ENCODE measurements at regions not wholly inside any gene's neighbourhood (a gene's known extent, or its start where the extent isn't known, plus 50 kb on each side); places are given as distances from the start of the nearest gene placed in this dataset.

GRCh38 chr10:107901076-107901475 is 736.6 kb upstream of the SORCS1 start:
- Mint-ChIP-seq H3K4me1 (ENCODE audit: unreplicated experiment) (peaks cover 31% of the 10 kb centered on the region), H3K27ac (ENCODE audit: unreplicated experiment) (no peak overlapping the region), H3K36me3 (ENCODE audit: low read depth, unreplicated experiment) (no peaks in the 10 kb centered on the region), H3K27me3 (ENCODE audit: unreplicated experiment) (no peaks in the 10 kb centered on the region), H3K4me3 (ENCODE audit: unreplicated experiment) (no peak overlapping the region), H3K9me3 (ENCODE audit: unreplicated experiment) (no peaks in the 10 kb centered on the region)
- no peak for DNase-seq (ENCODE audit: low spot score)
- TF ChIP-seq, protein P1, sequence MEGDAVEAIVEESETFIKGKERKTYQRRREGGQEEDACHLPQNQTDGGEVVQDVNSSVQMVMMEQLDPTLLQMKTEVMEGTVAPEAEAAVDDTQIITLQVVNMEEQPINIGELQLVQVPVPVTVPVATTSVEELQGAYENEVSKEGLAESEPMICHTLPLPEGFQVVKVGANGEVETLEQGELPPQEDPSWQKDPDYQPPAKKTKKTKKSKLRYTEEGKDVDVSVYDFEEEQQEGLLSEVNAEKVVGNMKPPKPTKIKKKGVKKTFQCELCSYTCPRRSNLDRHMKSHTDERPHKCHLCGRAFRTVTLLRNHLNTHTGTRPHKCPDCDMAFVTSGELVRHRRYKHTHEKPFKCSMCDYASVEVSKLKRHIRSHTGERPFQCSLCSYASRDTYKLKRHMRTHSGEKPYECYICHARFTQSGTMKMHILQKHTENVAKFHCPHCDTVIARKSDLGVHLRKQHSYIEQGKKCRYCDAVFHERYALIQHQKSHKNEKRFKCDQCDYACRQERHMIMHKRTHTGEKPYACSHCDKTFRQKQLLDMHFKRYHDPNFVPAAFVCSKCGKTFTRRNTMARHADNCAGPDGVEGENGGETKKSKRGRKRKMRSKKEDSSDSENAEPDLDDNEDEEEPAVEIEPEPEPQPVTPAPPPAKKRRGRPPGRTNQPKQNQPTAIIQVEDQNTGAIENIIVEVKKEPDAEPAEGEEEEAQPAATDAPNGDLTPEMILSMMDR (IDR thresholded peaks at IDR 0.05; ENCODE audit: unreplicated experiment): no peak

- no peaks in the 10 kb centered on the region for H3K36me3 Mint-ChIP-seq (ENCODE audit: low read depth, unreplicated experiment)
- peak overlapping the region; percentile 90 for H3K27ac Mint-ChIP-seq (ENCODE audit: unreplicated experiment)
- H3K4me1 Mint-ChIP-seq (ENCODE audit: unreplicated experiment): peaks cover 30% of the 10 kb centered on the region
- H3K27me3 Mint-ChIP-seq (ENCODE audit: unreplicated experiment): no peaks in the 10 kb centered on the region
- H3K9me3 Mint-ChIP-seq (ENCODE audit: unreplicated experiment): no peaks in the 10 kb centered on the region
- no peak for DNase-seq (ENCODE audit: low spot score)
- TF ChIP-seq, protein P1 (IDR thresholded peaks at IDR 0.05; ENCODE audit: unreplicated experiment): no peak
- H3K4me3 Mint-ChIP-seq (ENCODE audit: unreplicated experiment): no peak overlapping the region
Measured at GRCh38 chr10:107900131-107900530, 735.6 kb upstream of the SORCS1 start.

- no peaks in the 10 kb centered on the region for H3K9me3 Mint-ChIP-seq (ENCODE audit: unreplicated experiment)
- no peaks in the 10 kb centered on the region for H3K27me3 Mint-ChIP-seq (ENCODE audit: unreplicated experiment)
- H3K27ac Mint-ChIP-seq (ENCODE audit: unreplicated experiment): peak overlapping the region; percentile 90
Measured at GRCh38 chr10:107899502-107900062, 735.1 kb upstream of the SORCS1 start.

DNA sequence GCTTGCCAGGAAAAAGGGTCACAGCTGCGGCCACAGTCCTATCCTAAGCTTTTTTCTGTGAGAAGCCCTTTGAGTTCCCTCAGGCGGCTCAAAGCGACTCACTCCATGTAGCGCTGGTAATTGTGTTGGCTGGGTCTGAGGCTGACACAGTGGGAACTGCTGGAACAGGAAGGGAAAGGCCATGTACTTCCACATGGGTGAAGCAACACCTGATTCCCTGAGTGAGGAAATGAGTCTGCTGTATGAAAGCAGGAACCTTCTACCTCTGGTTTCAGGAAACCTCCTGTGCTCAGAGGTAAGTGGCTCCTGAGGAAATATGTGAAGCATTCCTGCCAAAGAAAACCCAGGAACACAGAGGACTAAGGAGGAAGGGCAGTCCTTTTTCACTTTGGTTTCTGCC is 734.6 kb upstream of the SORCS1 start:
- TF ChIP-seq, protein P1 (IDR thresholded peaks at IDR 0.05; ENCODE audit: unreplicated experiment): no peak
- H3K27me3 Mint-ChIP-seq (ENCODE audit: unreplicated experiment): no peaks in the 10 kb centered on the region
- H3K4me3 Mint-ChIP-seq (ENCODE audit: unreplicated experiment): no peak overlapping the region
- H3K27ac Mint-ChIP-seq (ENCODE audit: unreplicated experiment): peak overlapping the region; percentile 89
- peaks cover 36% of the 10 kb centered on the region for H3K4me1 Mint-ChIP-seq (ENCODE audit: unreplicated experiment)
- DNase-seq (ENCODE audit: low spot score): peak; percentile 34
- H3K9me3 Mint-ChIP-seq (ENCODE audit: unreplicated experiment): no peaks in the 10 kb centered on the region
- no peaks in the 10 kb centered on the region for H3K36me3 Mint-ChIP-seq (ENCODE audit: low read depth, unreplicated experiment)

More at GRCh38 chr10:107899502-107900062, 735.1 kb upstream of the SORCS1 start:
- Mint-ChIP-seq H3K4me1 (ENCODE audit: unreplicated experiment) (peaks cover 32% of the 10 kb centered on the region), H3K36me3 (ENCODE audit: low read depth, unreplicated experiment) (no peaks in the 10 kb centered on the region), H3K4me3 (ENCODE audit: unreplicated experiment) (no peak overlapping the region)
- no peak for DNase-seq (ENCODE audit: low spot score)
- TF ChIP-seq, protein P1 (IDR thresholded peaks at IDR 0.05; ENCODE audit: unreplicated experiment): no peak

- DNase-seq (ENCODE audit: low spot score): no peak
- TF ChIP-seq, protein P1 (IDR thresholded peaks at IDR 0.05; ENCODE audit: unreplicated experiment): no peak
- Mint-ChIP-seq H3K27ac (ENCODE audit: unreplicated experiment) (peak overlapping the region; percentile 89), H3K4me3 (ENCODE audit: unreplicated experiment) (no peak overlapping the region), H3K4me1 (ENCODE audit: unreplicated experiment) (peaks cover 36% of the 10 kb centered on the region), H3K9me3 (ENCODE audit: unreplicated experiment) (no peaks in the 10 kb centered on the region), H3K36me3 (ENCODE audit: low read depth, unreplicated experiment) (no peaks in the 10 kb centered on the region), H3K27me3 (ENCODE audit: unreplicated experiment) (no peaks in the 10 kb centered on the region)
Measured at GRCh38 chr10:107898392-107898791, 733.9 kb upstream of the SORCS1 start.

Measured in endothelial cell (in vitro differentiated cells).